Neural progenitor cell (in vitro differentiated cells): ENCODE measurements at regions not wholly inside any gene's neighbourhood (a gene's known extent, or its start where the extent isn't known, plus 50 kb on each side); places are given as distances from the start of the nearest gene placed in this dataset.

Experiments
- EZH2 ChIP-seq: fragments of 200-600 bp; sonication (generic); IDR thresholded peaks from 2 replicates; pipeline ENCODE4 v1.6.1; 2017; ENCODE audit warnings: antibody characterized with exemption, mild to moderate bottlenecking, moderate library complexity
- EZH2phosphoT487 ChIP-seq: fragments of 200-600 bp; sonication (generic); IDR thresholded peaks from 2 replicates; pipeline ENCODE4 v1.6.1; 2017; ENCODE audit warnings: antibody characterized with exemption
- TF ChIP-seq, protein P1 (sequence below): fragments of 200-600 bp; sonication (generic); IDR thresholded peaks from 2 replicates; pipeline ENCODE4 v1.5.1; 2017; ENCODE audit warnings: antibody characterized with exemption, mild to moderate bottlenecking

GRCh38 chr14:84086714-84087113 is 1443.2 kb upstream of the FLRT2 start:
- TF ChIP-seq, protein P1, sequence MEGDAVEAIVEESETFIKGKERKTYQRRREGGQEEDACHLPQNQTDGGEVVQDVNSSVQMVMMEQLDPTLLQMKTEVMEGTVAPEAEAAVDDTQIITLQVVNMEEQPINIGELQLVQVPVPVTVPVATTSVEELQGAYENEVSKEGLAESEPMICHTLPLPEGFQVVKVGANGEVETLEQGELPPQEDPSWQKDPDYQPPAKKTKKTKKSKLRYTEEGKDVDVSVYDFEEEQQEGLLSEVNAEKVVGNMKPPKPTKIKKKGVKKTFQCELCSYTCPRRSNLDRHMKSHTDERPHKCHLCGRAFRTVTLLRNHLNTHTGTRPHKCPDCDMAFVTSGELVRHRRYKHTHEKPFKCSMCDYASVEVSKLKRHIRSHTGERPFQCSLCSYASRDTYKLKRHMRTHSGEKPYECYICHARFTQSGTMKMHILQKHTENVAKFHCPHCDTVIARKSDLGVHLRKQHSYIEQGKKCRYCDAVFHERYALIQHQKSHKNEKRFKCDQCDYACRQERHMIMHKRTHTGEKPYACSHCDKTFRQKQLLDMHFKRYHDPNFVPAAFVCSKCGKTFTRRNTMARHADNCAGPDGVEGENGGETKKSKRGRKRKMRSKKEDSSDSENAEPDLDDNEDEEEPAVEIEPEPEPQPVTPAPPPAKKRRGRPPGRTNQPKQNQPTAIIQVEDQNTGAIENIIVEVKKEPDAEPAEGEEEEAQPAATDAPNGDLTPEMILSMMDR, result no peak
- TF ChIP-seq EZH2, result no peak
- no peak for TF ChIP-seq EZH2phosphoT487
